ENCODE measurements at regions not wholly inside any gene's neighbourhood (a gene's known extent, or its start where the extent isn't known, plus 50 kb on each side); places are given as distances from the start of the nearest gene placed in this dataset.

DNA sequence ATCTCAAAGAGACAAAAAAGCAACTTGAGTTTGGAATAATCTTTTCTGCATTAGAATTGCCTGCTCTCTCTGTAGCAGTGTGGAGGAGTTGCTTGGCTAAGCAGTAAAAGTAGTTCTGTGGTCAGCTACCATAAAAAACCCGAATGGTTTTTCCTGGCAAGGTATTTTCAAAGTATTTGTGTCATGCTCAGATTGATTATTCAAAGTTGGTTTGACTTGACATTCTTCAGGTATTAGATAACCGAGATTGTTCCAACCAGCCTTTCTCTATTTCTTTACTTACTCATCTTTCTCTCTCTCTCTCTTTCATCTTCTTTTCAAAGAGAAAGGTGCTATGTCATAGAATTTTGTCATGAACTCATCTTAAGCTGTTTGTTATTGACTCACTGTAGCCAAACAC lies 404.9 kb downstream of the CPS1 start:
- no peak for TF ChIP-seq CTCF (optimal IDR thresholded peaks at IDR 0.05 in 1 of 3, IDR thresholded peaks at IDR 0.05 in 1 of 3, conservative IDR thresholded peaks at IDR 0.05 in 1 of 3; ENCODE audit: extremely low read depth in 1 of 3, insufficient read depth in 2 of 3, low read length in 3 of 3)
- TF ChIP-seq EZH2 (IDR thresholded peaks at IDR 0.05; ENCODE audit: low read length) = no peak

All from keratinocyte (primary cell).